ENCODE measurements at regions not wholly inside any gene's neighbourhood (a gene's known extent, or its start where the extent isn't known, plus 50 kb on each side); places are given as distances from the start of the nearest gene placed in this dataset.

DNA sequence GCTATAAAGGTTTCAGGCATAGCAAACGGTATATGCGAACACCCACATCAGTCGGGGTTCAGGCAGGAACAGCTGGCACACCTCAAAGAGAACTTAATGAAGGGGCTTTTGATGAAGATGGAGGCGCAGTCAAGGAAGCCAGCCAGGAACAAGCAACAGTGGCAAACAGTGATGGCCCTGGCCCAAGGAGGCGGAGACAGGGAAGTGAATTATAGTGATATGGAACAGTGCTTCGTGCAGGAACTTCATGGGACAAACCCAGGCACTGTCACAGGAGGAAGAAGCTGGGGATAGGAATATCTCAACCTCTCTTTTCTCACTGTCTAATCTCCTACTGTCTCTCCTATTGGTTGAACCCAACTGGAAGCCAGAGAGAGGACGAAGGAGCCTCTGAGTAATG is 328.3 kb downstream of the AACS start:
- TF ChIP-seq, protein P1, sequence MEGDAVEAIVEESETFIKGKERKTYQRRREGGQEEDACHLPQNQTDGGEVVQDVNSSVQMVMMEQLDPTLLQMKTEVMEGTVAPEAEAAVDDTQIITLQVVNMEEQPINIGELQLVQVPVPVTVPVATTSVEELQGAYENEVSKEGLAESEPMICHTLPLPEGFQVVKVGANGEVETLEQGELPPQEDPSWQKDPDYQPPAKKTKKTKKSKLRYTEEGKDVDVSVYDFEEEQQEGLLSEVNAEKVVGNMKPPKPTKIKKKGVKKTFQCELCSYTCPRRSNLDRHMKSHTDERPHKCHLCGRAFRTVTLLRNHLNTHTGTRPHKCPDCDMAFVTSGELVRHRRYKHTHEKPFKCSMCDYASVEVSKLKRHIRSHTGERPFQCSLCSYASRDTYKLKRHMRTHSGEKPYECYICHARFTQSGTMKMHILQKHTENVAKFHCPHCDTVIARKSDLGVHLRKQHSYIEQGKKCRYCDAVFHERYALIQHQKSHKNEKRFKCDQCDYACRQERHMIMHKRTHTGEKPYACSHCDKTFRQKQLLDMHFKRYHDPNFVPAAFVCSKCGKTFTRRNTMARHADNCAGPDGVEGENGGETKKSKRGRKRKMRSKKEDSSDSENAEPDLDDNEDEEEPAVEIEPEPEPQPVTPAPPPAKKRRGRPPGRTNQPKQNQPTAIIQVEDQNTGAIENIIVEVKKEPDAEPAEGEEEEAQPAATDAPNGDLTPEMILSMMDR (IDR thresholded peaks at IDR 0.05 in 4 of 5, conservative IDR thresholded peaks at IDR 0.05 in 1 of 5): no peak
- TF ChIP-seq POLR2A (IDR thresholded peaks at IDR 0.05): no peak

Data from gastrocnemius medialis (tissue), 4 donors.